ENCODE measurements at regions not wholly inside any gene's neighbourhood (a gene's known extent, or its start where the extent isn't known, plus 50 kb on each side); places are given as distances from the start of the nearest gene placed in this dataset.

GRCh38 chr11:45517171-45517770 lies 148.2 kb downstream of the CHST1 start:
- no peaks in the 10 kb centered on the region for H3K4me1 Mint-ChIP-seq (ENCODE audit: low read depth)
- H3K9me3 Mint-ChIP-seq (ENCODE audit: low read depth): no peaks in the 10 kb centered on the region
- no peak overlapping the region for H3K27ac Mint-ChIP-seq
- peaks cover 6% of the 10 kb centered on the region for H3K27me3 Mint-ChIP-seq
- DNase-seq (ENCODE audit: low spot score, unreplicated experiment): no peak
- no peaks in the 10 kb centered on the region for H3K36me3 Mint-ChIP-seq (ENCODE audit: insufficient read depth)
- no peak overlapping the region for H3K4me3 Mint-ChIP-seq (ENCODE audit: low read depth)
- TF ChIP-seq CTCF (IDR thresholded peaks at IDR 0.05; ENCODE audit: unreplicated experiment): no peak

DNA sequence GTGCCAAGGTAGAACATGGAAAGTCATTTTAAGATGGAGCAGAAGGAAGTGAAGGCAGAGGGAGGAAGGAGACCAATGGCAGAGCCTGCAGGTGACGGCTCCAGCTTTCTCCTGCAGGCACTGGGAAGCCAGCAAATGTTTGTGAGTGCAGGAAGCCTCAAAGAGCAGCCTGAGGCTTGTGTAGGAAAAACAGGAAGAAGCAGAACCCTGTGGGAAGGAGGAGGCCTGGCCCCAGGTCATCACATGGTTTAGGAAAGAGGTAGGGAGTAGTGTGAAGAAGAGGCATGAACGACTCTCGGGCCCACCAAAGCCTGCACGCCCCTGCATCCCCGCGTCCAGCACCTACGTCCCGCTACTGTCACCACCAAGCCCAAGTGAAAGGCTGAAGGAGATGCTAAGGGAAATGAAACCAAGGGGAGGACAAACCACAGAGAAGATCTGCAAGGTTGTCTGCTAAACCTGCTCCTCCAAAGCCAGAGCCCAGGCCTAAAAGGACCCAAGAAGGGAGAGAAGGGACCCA lies 151.5 kb downstream of the CHST1 start:
- H3K36me3 Mint-ChIP-seq (ENCODE audit: insufficient read depth): no peaks in the 10 kb centered on the region
- no peaks in the 10 kb centered on the region for H3K9me3 Mint-ChIP-seq (ENCODE audit: low read depth)
- peaks cover 8% of the 10 kb centered on the region for H3K27me3 Mint-ChIP-seq
- H3K4me3 Mint-ChIP-seq (ENCODE audit: low read depth): no peak overlapping the region
- H3K27ac Mint-ChIP-seq: no peak overlapping the region
- DNase-seq (ENCODE audit: low spot score, unreplicated experiment): no peak
- TF ChIP-seq CTCF (IDR thresholded peaks at IDR 0.05; ENCODE audit: unreplicated experiment): no peak
- no peaks in the 10 kb centered on the region for H3K4me1 Mint-ChIP-seq (ENCODE audit: low read depth)

GRCh38 chr11:45512471-45513148 lies 152.8 kb downstream of the CHST1 start:
- no peak for TF ChIP-seq CTCF (IDR thresholded peaks at IDR 0.05; ENCODE audit: unreplicated experiment)
- DNase-seq (ENCODE audit: low spot score, unreplicated experiment): no peak
- Mint-ChIP-seq H3K4me1 (ENCODE audit: low read depth) (no peaks in the 10 kb centered on the region), H3K4me3 (ENCODE audit: low read depth) (no peak overlapping the region), H3K9me3 (ENCODE audit: low read depth) (no peaks in the 10 kb centered on the region), H3K27me3 (peaks cover 8% of the 10 kb centered on the region), H3K27ac (no peak overlapping the region), H3K36me3 (ENCODE audit: insufficient read depth) (no peaks in the 10 kb centered on the region)

GRCh38 chr11:45511566-45511965 lies 153.9 kb downstream of the CHST1 start:
- no peak for TF ChIP-seq CTCF (IDR thresholded peaks at IDR 0.05; ENCODE audit: unreplicated experiment)

DNA sequence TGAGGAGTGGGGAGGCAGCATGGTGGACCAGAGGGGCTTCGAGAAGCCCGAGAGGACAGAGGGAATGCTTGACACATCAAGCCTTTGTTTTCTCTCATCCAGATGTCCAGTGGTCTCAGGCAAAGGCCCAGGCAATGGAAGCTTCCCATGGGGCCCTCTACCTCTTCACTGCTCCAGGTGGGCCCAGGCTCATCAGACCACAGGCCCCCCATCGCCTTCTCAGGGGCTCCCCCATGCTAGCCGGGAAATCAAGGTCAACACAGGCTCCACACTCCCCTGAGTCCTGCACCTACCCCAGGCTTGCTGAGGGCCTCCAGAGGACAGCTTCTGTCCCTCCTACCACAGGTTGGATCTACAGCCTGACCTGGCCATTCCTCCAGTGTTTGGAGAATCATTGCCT lies 157.5 kb downstream of the CHST1 start:
- Mint-ChIP-seq H3K9me3 (ENCODE audit: low read depth) (peaks cover 3% of the 10 kb centered on the region), H3K36me3 (ENCODE audit: insufficient read depth) (no peaks in the 10 kb centered on the region), H3K27ac (no peak overlapping the region), H3K27me3 (peaks cover 8% of the 10 kb centered on the region), H3K4me3 (ENCODE audit: low read depth) (no peak overlapping the region), H3K4me1 (ENCODE audit: low read depth) (no peaks in the 10 kb centered on the region)
- no peak for TF ChIP-seq CTCF (IDR thresholded peaks at IDR 0.05; ENCODE audit: unreplicated experiment)
- DNase-seq (ENCODE audit: low spot score, unreplicated experiment): no peak

More at GRCh38 chr11:45511566-45511965, 153.9 kb downstream of the CHST1 start:
- Mint-ChIP-seq H3K36me3 (ENCODE audit: insufficient read depth) (no peaks in the 10 kb centered on the region), H3K4me1 (ENCODE audit: low read depth) (no peaks in the 10 kb centered on the region), H3K9me3 (ENCODE audit: low read depth) (no peaks in the 10 kb centered on the region), H3K4me3 (ENCODE audit: low read depth) (no peak overlapping the region), H3K27ac (no peak overlapping the region), H3K27me3 (peaks cover 8% of the 10 kb centered on the region)
- no peak for DNase-seq (ENCODE audit: low spot score, unreplicated experiment)
